Gastroesophageal sphincter (tissue), 4 donors: ENCODE measurements at regions not wholly inside any gene's neighbourhood (a gene's known extent, or its start where the extent isn't known, plus 50 kb on each side); places are given as distances from the start of the nearest gene placed in this dataset.

Experiments
- ATAC-seq: fragments of 150-250 bp; one replicate; pipeline ENCODE4 v1.9.1; 2016; ENCODE audit warnings: mild to moderate bottlenecking, moderate library complexity
- H3K27ac ChIP-seq, 4 donors: fragments of 200-600 bp; sonication (generic) in 3 of 4; 1 replicate in 3 of 4; 2 replicates in 1 of 4; pipeline ENCODE4 v1.5.1; 2016 to 2019
- H3K27me3 ChIP-seq: fragments of 200-600 bp; sonication (generic); one replicate; pipeline ENCODE4 v1.5.1; 2019
- H3K36me3 ChIP-seq, 2 donors: fragments of 200-600 bp; sonication (generic); one replicate each; pipeline ENCODE4 v1.5.1; 2019; ENCODE audit warnings: control low read depth in 1 of 2
- H3K4me1 ChIP-seq, 3 donors: fragments of 200-600 bp; sonication (generic); 1 replicate in 2 of 3; 2 replicates in 1 of 3; pipeline ENCODE4 v1.5.1; 2016 to 2019; ENCODE audit warnings: control low read depth in 2 of 3
- H3K4me3 ChIP-seq, 2 donors: fragments of 200-600 bp; sonication (generic); one replicate each; pipeline ENCODE4 v1.5.1; 2019; ENCODE audit warnings: mild to moderate bottlenecking in 1 of 2, moderate library complexity in 1 of 2
- H3K9me3 ChIP-seq, 3 donors: fragments of 200-600 bp; sonication (generic); one replicate each; pipeline ENCODE4 v1.5.1; 2017 to 2019; ENCODE audit warnings: control low read depth in 2 of 3
- EP300 ChIP-seq: sonication (generic); formaldehyde crosslinking; IDR thresholded peaks from one replicate; pipeline ENCODE4 v1.6.1; 2017; ENCODE audit warnings: antibody characterized with exemption, mild to moderate bottlenecking
- POLR2A ChIP-seq, 2 donors: fragments of 450-650 bp; IDR thresholded peaks; one replicate each; pipeline ENCODE4 v1.6.1; 2017; ENCODE audit warnings: antibody characterized with exemption in 2 of 2, mild to moderate bottlenecking in 2 of 2, moderate library complexity in 1 of 2
- POLR2AphosphoS5 ChIP-seq: sonication (generic); formaldehyde crosslinking; IDR thresholded peaks from one replicate; pipeline ENCODE4 v1.6.1; 2017; ENCODE audit warnings: antibody characterized with exemption
- WGBS, 2 donors: methylation state at CpG; one replicate each; pipeline ENCODE4 v1.1.5; 2018; ENCODE audit warnings: low coverage in 1 of 2; 5-methylcytosine and 5-hydroxymethylcytosine counted together
- TF ChIP-seq, protein P1 (sequence below), 4 experiments: fragments of 200-600 bp in 2 of 4; fragments of 450-650 bp in 2 of 4; sonication (generic) in 1 of 4; IDR thresholded peaks; one replicate each; pipeline ENCODE4 v1.5.1; 2017 to 2019; ENCODE audit warnings: antibody characterized with exemption in 4 of 4, mild to moderate bottlenecking in 2 of 4, moderate library complexity in 2 of 4

GRCh38 chr6:153210083-153210482 is 79.0 kb upstream of the RGS17 start:
- ATAC-seq: no peak
- no peak overlapping the region for H3K27ac ChIP-seq
- peaks cover 7% of the 10 kb centered on the region for H3K27me3 ChIP-seq
- H3K36me3 ChIP-seq: no peaks in the 10 kb centered on the region
- H3K4me3 ChIP-seq: no peak overlapping the region
- no peak for TF ChIP-seq EP300
- TF ChIP-seq POLR2AphosphoS5: no peak
- TF ChIP-seq, protein P1, sequence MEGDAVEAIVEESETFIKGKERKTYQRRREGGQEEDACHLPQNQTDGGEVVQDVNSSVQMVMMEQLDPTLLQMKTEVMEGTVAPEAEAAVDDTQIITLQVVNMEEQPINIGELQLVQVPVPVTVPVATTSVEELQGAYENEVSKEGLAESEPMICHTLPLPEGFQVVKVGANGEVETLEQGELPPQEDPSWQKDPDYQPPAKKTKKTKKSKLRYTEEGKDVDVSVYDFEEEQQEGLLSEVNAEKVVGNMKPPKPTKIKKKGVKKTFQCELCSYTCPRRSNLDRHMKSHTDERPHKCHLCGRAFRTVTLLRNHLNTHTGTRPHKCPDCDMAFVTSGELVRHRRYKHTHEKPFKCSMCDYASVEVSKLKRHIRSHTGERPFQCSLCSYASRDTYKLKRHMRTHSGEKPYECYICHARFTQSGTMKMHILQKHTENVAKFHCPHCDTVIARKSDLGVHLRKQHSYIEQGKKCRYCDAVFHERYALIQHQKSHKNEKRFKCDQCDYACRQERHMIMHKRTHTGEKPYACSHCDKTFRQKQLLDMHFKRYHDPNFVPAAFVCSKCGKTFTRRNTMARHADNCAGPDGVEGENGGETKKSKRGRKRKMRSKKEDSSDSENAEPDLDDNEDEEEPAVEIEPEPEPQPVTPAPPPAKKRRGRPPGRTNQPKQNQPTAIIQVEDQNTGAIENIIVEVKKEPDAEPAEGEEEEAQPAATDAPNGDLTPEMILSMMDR (IDR thresholded peaks at IDR 0.05): no peak
- TF ChIP-seq POLR2A (IDR thresholded peaks at IDR 0.05): no peak
- no peaks in the 10 kb centered on the region for H3K9me3 ChIP-seq
- no peaks in the 10 kb centered on the region for H3K4me1 ChIP-seq
- WGBS, 2 donors: 15 to 26% methylated on average over 5 of the region's 5 CpGs

GRCh38 chr6:153208706-153209105 is 77.6 kb upstream of the RGS17 start:
- ATAC-seq: peak; percentile 19
- TF ChIP-seq EP300 (no peak), POLR2A (IDR thresholded peaks at IDR 0.05) (no peak), POLR2AphosphoS5 (no peak)
- TF ChIP-seq, protein P1 (IDR thresholded peaks at IDR 0.05): no peak
- H3K9me3 ChIP-seq: no peaks in the 10 kb centered on the region
- H3K27me3 ChIP-seq: peaks cover 7% of the 10 kb centered on the region
- no peaks in the 10 kb centered on the region for H3K4me1 ChIP-seq
- H3K4me3 ChIP-seq: no peak overlapping the region
- 27 to 85% methylated on average over 2 to 8 of the region's 8 CpGs for WGBS, 2 donors
- H3K36me3 ChIP-seq: no peaks in the 10 kb centered on the region
- H3K27ac ChIP-seq: no peak overlapping the region

DNA sequence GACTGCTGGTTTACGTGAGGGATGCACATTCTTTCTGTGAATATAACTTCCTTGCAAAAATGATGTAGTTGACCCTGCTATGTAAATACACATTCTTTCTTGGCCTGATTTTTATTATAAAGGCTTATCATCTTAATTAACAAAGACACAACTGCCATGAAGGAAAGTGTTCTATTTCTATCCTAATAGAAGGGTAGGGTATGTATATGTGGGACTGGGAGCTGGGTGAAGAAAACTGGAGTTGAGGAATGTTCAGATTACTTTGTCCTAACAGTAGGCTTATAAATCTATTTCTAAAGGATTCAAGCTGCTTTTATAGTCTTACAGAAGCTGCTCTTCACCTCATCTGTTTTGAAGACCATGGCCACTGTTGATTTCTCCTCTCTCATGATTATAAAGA is 76.5 kb upstream of the RGS17 start:
- H3K27ac ChIP-seq: no peak overlapping the region
- no peaks in the 10 kb centered on the region for H3K4me1 ChIP-seq
- no peaks in the 10 kb centered on the region for H3K36me3 ChIP-seq
- peaks cover 7% of the 10 kb centered on the region for H3K27me3 ChIP-seq
- 53 to 92% methylated on average over 1 of the region's 1 CpG for WGBS, 2 donors
- H3K4me3 ChIP-seq: no peak overlapping the region
- no peaks in the 10 kb centered on the region for H3K9me3 ChIP-seq
- TF ChIP-seq POLR2A (IDR thresholded peaks at IDR 0.05) (no peak), EP300 (no peak), POLR2AphosphoS5 (no peak)
- TF ChIP-seq, protein P1 (IDR thresholded peaks at IDR 0.05): no peak
- no peak for ATAC-seq

DNA sequence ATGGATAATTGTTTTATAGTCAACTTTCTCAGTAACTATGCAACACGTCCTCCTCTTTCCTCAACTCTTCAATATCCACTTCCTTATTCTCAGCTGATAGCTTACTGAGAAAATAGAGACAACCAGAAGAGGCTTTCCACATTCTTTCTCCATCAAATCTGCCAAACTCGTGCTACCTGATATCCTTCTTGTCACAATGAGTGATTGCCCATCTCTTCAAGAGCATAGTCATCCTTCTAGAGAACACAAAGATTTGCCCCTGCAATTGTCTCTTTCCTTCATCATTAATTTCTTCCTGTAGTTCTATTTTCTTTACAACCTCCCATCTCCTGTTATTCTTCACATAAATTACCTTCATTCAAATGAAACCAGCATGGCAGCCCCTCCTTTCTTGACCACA is 75.9 kb upstream of the RGS17 start:
- H3K27ac ChIP-seq: no peak overlapping the region
- WGBS, 2 donors: 31 to 53% methylated on average over 2 of the region's 2 CpGs
- H3K36me3 ChIP-seq: no peaks in the 10 kb centered on the region
- no peak for ATAC-seq
- H3K27me3 ChIP-seq: peaks cover 7% of the 10 kb centered on the region
- no peak for TF ChIP-seq POLR2A (IDR thresholded peaks at IDR 0.05)
- TF ChIP-seq EP300: no peak
- TF ChIP-seq, protein P1 (IDR thresholded peaks at IDR 0.05): no peak
- TF ChIP-seq POLR2AphosphoS5: no peak
- no peak overlapping the region for H3K4me3 ChIP-seq
- no peaks in the 10 kb centered on the region for H3K9me3 ChIP-seq
- no peaks in the 10 kb centered on the region for H3K4me1 ChIP-seq

DNA sequence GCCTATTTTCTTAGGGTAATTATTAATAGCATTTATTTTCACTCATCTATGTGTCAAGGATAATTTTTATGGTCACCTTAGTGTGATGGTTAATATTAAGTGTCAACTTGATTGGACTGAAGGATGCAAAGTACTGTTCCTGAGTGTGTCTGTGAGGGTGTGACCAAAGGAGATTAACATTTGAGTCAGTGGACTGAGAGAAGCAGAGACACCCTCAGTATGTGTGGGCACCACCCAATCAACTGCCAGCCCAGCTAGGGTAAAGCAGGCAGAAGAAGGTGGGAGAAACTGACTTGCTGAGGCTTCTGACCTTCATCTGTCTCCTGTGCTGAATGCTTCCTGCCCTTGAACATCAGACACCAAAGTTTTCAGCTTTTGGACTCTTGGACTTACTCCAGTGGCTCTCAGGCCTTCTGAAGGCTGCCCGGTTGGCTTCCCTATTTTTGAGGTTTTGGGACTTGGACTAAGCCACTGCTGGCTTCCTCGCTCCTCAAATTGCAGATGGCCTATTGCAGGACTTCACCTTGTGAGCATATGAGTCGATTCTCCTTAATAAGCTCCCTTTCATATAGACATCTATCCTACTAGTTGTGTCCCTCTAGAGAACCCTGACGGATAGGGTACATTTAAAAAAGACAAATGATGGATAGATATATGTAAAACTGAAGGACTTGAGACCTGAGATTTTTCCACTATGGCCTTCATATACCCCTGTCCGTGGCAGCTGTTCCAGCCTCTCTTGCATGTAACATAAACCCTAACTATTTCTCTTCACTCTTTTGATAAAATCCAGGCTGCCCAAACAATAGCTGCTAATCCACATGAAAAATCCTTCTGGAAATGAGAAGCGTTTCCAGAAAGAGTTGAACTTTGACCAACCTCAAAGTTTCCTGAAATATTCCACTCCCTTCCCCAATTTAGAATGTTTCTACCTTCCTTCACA is 62.1 kb upstream of the RGS17 start:
- Histone ChIP-seq H3K36me3 (no peaks in the 10 kb centered on the region), H3K9me3 (no peaks in the 10 kb centered on the region), H3K4me3 (no peak overlapping the region), H3K27ac (no peak overlapping the region), H3K27me3 (no peaks in the 10 kb centered on the region), H3K4me1 (no peaks in the 10 kb centered on the region)
- no peak for TF ChIP-seq EP300
- TF ChIP-seq POLR2AphosphoS5: no peak
- TF ChIP-seq, protein P1 (IDR thresholded peaks at IDR 0.05): no peak
- TF ChIP-seq POLR2A (IDR thresholded peaks at IDR 0.05): no peak
- ATAC-seq: no peak
- WGBS, 2 donors: 47 to 49% methylated on average over 3 to 5 of the region's 6 CpGs
